OCI-LY1 (cell line): ENCODE measurements at regions not wholly inside any gene's neighbourhood (a gene's known extent, or its start where the extent isn't known, plus 50 kb on each side); places are given as distances from the start of the nearest gene placed in this dataset.

Experiments used
- CTCF ChIP-seq: fragments of 200-600 bp; sonication (generic), shearing (Covaris generic); IDR thresholded peaks from 2 replicates; pipeline ENCODE4 v1.5.1; 2017; ENCODE audit warnings: mild to moderate bottlenecking, antibody characterized with exemption, low read length, moderate library complexity, mixed read lengths
- EZH2 ChIP-seq: fragments of 200-600 bp; sonication (generic), shearing (Covaris generic); IDR thresholded peaks from 2 replicates; pipeline ENCODE4 v1.8.0; 2017; ENCODE audit warnings: borderline replicate concordance, mixed run types, mild to moderate bottlenecking, antibody characterized with exemption, low read length, moderate library complexity, mixed read lengths

GRCh38 chr15:96428742-96429141 is 98.2 kb downstream of the NR2F2 start:
- no peak for TF ChIP-seq CTCF
- no peak for TF ChIP-seq EZH2
